ENCODE measurements at regions not wholly inside any gene's neighbourhood (a gene's known extent, or its start where the extent isn't known, plus 50 kb on each side); places are given as distances from the start of the nearest gene placed in this dataset.
"Not testable (repeated sequence)": the region's sequence is repeated elsewhere in the genome, so short reads cannot be mapped to it uniquely, and the experiment has no call there.

- not testable (repeated sequence) for DNase-seq (ENCODE audit: low spot score)
Measured at GRCh38 chr15:29648415-29648814, 173.9 kb downstream of the TJP1 start.

GRCh38 chr15:29645841-29646240, 176.4 kb downstream of the TJP1 start:
- DNase-seq (ENCODE audit: low spot score), result no peak

DNA sequence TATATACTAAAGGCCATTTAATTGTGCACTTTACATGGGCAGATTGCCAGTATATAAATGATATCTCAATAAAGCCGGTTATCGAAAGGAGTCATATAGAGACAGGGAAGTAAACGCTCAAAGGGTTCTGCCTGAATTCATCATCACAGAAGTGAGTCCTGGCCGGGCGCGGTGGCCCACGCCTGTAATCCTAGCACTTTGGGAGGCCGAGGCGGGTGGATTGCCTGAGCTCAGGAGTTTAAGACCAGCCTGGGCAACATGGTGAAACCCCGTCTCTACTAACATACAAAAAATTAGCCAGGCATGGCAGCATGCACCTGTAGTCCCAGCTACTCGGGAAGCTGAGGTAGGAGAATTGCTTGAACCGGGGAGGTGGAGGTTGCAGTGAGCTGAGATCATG, 177.9 kb downstream of the TJP1 start:
- not testable (repeated sequence) for DNase-seq (ENCODE audit: low spot score)

DNA sequence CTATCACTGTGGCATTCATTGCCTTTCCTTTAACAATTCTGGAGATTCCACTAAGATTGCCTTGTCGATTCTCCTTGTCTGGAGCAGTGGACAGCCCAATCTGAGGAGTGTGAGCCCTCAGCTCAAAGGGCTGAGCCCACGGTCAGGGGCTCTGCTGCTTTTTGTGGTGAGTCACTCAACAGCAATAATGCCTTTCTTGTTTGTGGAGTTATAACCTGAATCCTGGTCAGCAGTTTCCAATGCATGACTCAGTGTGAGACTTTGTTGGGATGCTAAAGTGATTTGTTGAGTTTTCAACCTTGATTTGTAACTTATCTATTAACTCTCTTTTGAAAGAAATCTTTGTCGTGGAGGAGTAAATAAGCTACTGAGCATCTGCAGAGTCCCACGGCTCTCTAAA, 183.5 kb downstream of the TJP1 start:
- DNase-seq (ENCODE audit: low spot score), result no peak

GRCh38 chr15:29638011-29638410, 184.3 kb downstream of the TJP1 start:
- no peak for DNase-seq (ENCODE audit: low spot score)

DNA sequence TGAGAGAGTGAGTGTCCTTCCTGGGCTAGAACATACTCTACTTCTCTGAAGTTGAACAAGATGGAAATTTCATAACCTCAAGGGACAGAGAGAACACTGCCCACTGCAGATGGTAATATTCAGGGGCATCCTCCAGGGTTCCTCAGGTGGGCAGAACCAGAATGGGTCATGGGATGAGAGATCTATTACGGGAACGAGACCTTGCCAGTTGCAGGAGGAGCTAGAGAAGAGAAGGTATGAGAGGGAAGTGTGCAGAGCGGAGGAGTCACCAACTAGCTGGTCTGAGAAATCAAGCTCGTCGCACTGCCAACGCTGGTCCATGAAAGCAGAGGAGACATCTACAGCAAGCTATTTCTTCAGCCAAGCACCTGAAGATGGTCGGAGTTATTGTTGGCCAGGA, 184.7 kb downstream of the TJP1 start:
- no peak for DNase-seq (ENCODE audit: low spot score)

- peak; percentile 10 for DNase-seq (ENCODE audit: low spot score)
Measured at GRCh38 chr15:29636921-29637320, 185.3 kb downstream of the TJP1 start.

GRCh38 chr15:29636140-29636539, 186.1 kb downstream of the TJP1 start:
- no peak for DNase-seq (ENCODE audit: low spot score)

- no peak for DNase-seq (ENCODE audit: low spot score)
Measured at GRCh38 chr15:29635513-29636098, 186.7 kb downstream of the TJP1 start.

DNA sequence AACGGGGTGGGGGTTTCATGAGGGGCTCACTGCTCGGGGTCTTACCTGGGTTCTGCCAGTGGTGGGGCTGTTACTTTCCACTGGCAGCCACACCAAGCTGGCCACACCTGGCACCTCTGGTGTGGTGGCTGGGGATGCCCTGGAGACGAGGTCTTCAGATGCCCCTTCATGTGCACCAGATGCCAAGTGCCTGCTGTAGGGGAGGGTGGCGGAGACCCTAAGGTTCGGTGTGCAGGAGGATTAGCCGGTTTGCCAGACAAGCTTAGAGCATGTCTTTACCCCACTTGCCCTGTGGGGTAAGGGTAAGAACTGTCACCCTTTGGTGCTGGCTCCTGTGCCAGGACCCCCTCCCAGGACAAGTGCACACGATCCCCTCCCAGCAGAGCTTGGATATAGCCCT, 188.3 kb downstream of the TJP1 start:
- DNase-seq (ENCODE audit: low spot score), result no peak

DNA sequence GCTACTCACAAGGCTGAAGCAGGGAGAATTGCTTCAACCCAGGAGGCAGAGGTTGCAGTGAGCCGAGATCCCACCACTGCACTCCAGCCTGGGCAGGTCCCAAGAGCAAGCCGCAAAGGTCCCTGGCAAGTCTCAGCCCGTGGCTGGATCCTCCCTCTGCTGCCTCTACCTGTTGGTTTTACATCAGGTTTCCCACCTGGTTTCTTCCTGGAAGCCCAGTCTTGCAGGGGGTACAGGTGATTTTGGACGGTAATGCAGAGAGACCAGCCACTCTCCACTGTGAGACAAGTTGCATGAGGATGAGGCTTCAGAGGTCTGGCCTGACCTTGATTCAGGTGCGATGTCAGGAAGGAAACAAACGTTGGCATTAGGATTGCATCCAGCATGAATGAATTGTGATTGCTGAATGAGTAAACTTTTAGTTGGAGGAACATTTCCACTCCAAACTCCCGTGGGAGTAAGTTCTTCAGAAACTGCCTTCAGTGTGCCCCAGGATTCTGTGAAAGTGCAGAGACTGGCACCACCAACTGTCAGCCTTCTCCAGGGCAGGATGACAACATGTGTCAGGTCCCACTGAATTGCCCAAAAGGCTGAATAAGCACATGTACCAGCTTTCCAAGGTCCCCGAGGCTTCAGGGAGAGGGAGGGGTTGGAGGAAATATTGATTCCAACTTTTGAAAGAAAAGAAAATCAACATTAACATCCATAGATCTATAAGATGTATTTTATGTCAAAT, 189.4 kb downstream of the TJP1 start:
- no peak for DNase-seq (ENCODE audit: low spot score)

DNA sequence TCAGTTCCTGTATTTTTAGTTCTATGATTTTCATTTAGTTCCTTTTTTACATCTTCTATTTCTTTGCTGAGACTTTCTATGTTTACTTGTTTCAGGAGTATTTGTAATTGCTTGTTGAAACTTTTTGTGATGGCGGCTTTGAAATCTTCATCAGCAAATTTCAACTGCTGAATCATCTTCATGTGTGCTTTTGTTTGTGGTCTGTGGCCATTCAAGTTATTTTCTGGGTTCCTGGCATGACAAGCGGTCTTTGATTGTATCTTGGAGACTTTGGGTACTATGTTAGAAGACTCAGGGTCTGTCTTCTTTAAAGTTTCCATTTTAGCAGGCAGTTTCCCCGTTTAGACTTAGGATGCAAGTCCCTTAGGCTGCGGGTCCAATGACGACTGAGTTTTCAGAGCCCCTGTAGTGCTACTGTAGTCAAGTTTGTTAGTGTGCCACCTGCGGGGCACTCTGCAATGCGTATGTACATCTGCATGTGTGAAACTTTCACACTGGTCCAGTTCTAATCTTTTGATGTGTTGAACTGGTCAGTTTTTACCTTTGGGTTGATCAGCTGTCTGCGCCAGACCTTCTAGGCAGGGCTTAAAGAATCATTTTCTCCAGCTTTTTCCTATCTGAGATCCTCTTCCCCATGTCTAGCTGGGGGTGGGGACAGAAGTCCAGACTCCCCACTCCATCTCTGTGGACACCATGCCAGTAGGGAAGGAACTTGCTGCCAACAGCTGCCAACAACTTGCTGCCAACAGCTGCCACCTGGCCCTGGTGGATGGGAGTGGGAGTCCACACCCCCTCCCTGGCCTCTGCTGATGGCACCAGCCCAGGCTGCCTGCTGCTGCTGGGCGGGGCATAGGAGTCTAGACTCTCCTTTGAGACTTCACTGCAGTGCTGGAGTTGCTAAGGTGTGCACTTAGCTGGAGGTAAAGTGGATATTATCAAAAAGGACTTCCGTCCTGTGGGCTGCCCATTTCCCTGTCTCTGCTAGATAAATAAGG, 190.9 kb downstream of the TJP1 start:
- DNase-seq (ENCODE audit: low spot score), result no peak

DNA sequence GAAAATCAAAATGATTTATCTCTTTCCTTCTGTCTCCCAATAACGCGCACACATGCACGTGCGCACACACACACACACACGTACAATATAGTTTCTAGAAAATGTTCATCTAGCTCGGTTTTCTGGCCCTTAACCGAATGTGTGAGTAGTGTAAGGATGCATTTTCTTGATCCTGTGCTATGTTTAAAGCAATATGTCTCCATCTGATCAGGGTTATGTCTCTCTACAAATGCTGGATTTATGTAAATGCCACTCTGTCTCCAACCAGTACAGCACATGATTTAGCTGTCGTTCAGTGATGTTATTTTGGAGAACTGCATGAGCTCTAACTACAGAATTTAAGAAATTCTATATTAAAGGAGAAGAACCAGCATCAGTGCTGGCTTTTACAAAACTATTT, 198.0 kb downstream of the TJP1 start:
- no peak for DNase-seq (ENCODE audit: low spot score)

- no peak for DNase-seq (ENCODE audit: low spot score)
Measured at GRCh38 chr15:29623116-29623639, 199.1 kb downstream of the TJP1 start.

DNA sequence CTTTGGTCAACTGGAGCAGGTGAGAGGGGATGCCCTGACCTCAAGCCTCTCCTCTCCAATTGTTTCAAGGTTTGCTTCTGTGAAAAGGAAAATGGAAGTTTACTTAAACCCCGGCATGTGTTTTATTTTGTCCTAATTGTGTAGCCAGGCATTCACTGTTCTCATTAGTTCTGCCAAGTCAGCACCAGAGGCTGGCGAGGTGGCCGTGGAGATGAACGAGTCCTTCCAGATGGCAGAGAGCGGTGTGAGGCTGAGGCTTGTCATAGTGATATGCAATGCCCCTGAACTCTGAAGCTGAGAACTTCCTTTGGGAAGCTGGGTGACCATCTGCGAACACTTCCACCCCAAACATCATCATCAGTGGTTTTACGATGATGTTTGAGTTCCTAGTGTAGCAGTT, 199.6 kb downstream of the TJP1 start:
- no peak for DNase-seq (ENCODE audit: low spot score)

GRCh38 chr15:29621616-29622015, 200.7 kb downstream of the TJP1 start:
- no peak for DNase-seq (ENCODE audit: low spot score)

DNA sequence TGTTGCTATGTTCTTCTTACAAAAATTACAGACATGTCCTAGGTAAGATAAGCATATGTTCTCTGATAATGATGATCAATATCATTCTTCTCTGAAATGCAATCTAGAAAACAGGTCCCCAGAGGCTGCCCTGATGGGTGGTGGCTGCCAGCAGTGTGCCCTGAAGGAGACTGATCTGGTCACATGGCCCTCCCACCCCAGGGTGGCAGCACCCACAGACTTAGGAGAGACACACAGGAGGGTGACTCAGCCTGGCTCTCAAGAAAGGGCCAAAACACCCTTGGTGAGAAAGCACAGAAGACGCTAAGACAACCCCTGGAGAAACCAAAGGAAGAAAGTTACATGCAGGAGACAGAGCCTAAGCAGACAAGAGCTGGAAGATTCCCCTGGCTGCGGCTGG, 203.7 kb downstream of the TJP1 start:
- DNase-seq (ENCODE audit: low spot score), result no peak

DNA sequence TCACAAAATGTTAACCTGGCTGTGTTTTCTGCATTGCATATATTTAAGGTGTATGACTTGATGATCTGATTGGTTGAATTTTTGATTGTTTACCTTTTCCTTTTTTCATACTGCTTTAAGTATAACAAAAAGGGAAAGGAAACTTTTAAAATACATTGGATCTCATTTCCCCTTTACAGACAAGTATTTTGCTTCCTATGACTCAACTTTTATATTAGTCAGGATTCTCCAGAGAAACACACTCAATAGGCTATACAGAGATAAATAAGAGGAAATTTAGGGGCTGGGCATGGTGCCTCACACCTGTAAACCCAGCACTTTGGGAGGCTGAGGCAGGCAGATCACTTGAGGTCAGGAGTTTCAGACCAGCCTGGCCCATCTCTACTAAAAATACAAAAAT, 205.8 kb downstream of the TJP1 start:
- no peak for DNase-seq (ENCODE audit: low spot score)

- no peak for DNase-seq (ENCODE audit: low spot score)
Measured at GRCh38 chr15:29615791-29616190, 206.5 kb downstream of the TJP1 start.

- DNase-seq (ENCODE audit: low spot score), result no peak
Measured at GRCh38 chr15:29613951-29614382, 208.3 kb downstream of the TJP1 start.

- no peak for DNase-seq (ENCODE audit: low spot score)
Measured at GRCh38 chr15:29612701-29613100, 209.6 kb downstream of the TJP1 start.

- no peak for DNase-seq (ENCODE audit: low spot score)
Measured at GRCh38 chr15:29612096-29612495, 210.2 kb downstream of the TJP1 start.

All from putamen (tissue), 1 donor.